ENCODE measurements at regions not wholly inside any gene's neighbourhood (a gene's known extent, or its start where the extent isn't known, plus 50 kb on each side); places are given as distances from the start of the nearest gene placed in this dataset.

DNA sequence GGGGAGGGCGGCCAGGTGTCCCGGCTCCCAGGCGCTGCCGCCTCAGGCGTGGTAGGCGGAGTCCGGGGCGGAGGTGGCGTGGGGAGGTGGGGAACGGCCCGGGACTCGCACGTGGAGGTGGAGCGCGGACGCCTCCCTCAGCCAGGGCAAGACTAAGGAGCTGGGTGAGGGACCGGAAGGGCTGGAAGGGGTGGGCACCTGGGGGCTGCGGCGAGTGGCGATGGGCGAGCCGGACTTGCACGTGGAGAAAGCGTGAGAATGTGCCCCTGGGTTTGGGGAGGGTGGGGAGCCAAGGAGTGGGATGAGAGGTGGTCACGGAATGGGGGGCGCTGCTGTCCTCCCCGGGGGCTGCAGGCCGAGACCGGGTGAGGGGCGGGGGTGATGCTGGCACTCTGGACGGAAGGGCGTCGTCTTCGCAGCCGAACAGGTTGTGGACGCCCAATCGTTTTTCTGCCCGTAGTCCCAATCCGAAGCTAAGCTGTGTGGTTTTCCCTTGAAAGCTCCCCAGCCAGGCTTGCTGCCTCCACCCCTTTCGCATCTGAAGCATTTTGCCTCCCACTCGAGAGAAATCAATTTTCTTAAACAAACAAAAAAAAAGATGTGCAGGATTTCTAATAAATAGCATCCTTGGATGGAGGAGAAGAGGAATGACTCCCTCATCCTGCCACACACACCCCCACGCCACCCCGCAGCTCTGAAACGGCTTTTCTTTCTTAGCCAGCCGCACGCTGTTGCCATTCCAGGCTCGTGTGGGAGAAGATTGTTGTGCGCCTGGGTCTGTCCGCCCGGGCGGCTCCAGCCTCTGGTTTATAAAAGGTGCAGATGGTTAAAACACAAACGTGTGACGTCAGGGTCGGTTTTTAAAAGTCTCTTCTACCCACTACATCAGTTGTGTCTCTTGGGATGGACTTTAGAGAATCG lies 62.5 kb upstream of the ANKRD28 start:
- Histone ChIP-seq H3K9me3 (ENCODE audit: control insufficient read depth, insufficient read depth, low read length) (no peaks in the 10 kb centered on the region), H3K4me3 (ENCODE audit: low read length) (peak overlapping the region; percentile 77), H3K4me1 (ENCODE audit: control insufficient read depth, insufficient read depth, low read length) (peaks cover 8% of the 10 kb centered on the region), H3K36me3 (ENCODE audit: control insufficient read depth, insufficient read depth, low read length) (no peaks in the 10 kb centered on the region), H3K27ac (ENCODE audit: low read length) (no peak overlapping the region), H3K27me3 (ENCODE audit: control insufficient read depth, insufficient read depth, low read length) (no peaks in the 10 kb centered on the region)
- Mint-ChIP-seq H3K4me1 (peaks cover 21 to 25% of the 10 kb centered on the region in 2 donors), H3K27me3 (ENCODE audit: low read depth in 2 of 2) (peaks cover 3 to 8% of the 10 kb centered on the region in 2 donors), H3K27ac (peak overlapping the region; percentile 65 to 99), H3K36me3 (no peaks in the 10 kb centered on the region), H3K4me3 (peak overlapping the region; percentile 91), H3K9me3 (no peaks in the 10 kb centered on the region)
- WGBS (ENCODE audit: insufficient coverage) = 1% methylated on average over 50 of the region's 55 CpGs
- intact Hi-C loops (cut with micrococcal nuclease) = no loop called here
- TF ChIP-seq, protein P1, sequence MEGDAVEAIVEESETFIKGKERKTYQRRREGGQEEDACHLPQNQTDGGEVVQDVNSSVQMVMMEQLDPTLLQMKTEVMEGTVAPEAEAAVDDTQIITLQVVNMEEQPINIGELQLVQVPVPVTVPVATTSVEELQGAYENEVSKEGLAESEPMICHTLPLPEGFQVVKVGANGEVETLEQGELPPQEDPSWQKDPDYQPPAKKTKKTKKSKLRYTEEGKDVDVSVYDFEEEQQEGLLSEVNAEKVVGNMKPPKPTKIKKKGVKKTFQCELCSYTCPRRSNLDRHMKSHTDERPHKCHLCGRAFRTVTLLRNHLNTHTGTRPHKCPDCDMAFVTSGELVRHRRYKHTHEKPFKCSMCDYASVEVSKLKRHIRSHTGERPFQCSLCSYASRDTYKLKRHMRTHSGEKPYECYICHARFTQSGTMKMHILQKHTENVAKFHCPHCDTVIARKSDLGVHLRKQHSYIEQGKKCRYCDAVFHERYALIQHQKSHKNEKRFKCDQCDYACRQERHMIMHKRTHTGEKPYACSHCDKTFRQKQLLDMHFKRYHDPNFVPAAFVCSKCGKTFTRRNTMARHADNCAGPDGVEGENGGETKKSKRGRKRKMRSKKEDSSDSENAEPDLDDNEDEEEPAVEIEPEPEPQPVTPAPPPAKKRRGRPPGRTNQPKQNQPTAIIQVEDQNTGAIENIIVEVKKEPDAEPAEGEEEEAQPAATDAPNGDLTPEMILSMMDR (IDR thresholded peaks at IDR 0.05) = no peak
- peak in 1 of 2 donors; percentile 46 for DNase-seq
- peak in 2 of 3 donors; percentile 61 to 66 for ATAC-seq

DNA sequence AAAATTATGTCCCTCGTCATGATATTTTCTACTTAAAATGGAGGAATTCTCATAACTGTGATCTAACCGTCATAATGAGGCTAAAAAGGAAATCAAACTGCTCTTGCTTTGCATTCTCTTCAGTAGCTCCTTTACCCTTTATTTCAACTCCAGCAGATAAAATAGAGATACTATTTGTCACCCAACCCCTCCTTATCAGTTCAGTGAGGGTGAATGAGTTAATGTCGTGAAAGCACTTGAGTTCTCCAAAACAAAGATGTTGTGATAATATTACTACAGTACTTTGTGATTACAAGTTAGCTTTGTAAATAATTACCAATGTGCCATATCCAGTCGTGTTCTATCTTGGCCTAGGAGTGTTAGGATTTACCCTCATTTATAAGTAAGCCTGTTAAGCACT lies 63.4 kb upstream of the ANKRD28 start:
- Histone ChIP-seq H3K4me1 (ENCODE audit: control insufficient read depth, insufficient read depth, low read length) (peaks cover 8% of the 10 kb centered on the region), H3K9me3 (ENCODE audit: control insufficient read depth, insufficient read depth, low read length) (no peaks in the 10 kb centered on the region), H3K27ac (ENCODE audit: low read length) (no peak overlapping the region), H3K36me3 (ENCODE audit: control insufficient read depth, insufficient read depth, low read length) (no peaks in the 10 kb centered on the region), H3K4me3 (ENCODE audit: low read length) (no peak overlapping the region), H3K27me3 (ENCODE audit: control insufficient read depth, insufficient read depth, low read length) (no peaks in the 10 kb centered on the region)
- no peaks in the 10 kb centered on the region for H3K36me3 Mint-ChIP-seq
- H3K9me3 Mint-ChIP-seq = no peaks in the 10 kb centered on the region
- H3K4me1 Mint-ChIP-seq = peaks cover 21 to 22% of the 10 kb centered on the region in 2 donors
- peaks cover 4 to 15% of the 10 kb centered on the region in 2 donors for H3K27me3 Mint-ChIP-seq (ENCODE audit: low read depth in 2 of 2)
- TF ChIP-seq, protein P1 (IDR thresholded peaks at IDR 0.05) = no peak
- ATAC-seq (no peak), DNase-seq (no peak)
- intact Hi-C loops (cut with micrococcal nuclease) = no loop called here
- H3K27ac Mint-ChIP-seq = peak overlapping the region in 1 of 2 donors; percentile 65
- peak overlapping the region; percentile 91 for H3K4me3 Mint-ChIP-seq
- WGBS (ENCODE audit: insufficient coverage) = 61% methylated on average over 2 of the region's 4 CpGs

DNA sequence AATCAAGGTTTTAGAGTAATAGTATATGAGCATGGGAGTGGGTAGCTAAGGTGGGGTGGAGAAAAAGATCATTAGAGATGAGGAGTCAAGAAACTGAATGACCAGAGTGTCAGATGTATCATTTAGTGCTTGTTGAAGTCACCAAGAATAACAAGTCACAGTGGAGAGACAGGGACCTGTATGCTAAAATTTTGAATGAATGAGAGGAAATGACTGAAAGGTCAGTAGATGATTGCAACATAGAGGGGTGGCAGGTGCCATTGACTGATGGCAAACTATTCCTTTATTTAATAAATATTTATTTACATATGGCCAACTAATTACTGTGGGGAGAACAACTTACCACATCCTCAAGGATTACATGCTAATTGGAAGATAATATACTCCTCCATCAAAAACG lies 75.0 kb upstream of the ANKRD28 start:
- H3K4me1 ChIP-seq (ENCODE audit: control insufficient read depth, insufficient read depth, low read length) = no peaks in the 10 kb centered on the region

More for the DNA sequence above, 75.0 kb upstream of the ANKRD28 start:
- H3K36me3 Mint-ChIP-seq = no peaks in the 10 kb centered on the region
- no CpG with 5 or more reads among the region's 1 CpG for WGBS (ENCODE audit: insufficient coverage)
- no peaks in the 10 kb centered on the region for H3K27me3 ChIP-seq (ENCODE audit: control insufficient read depth, insufficient read depth, low read length)
- H3K27ac Mint-ChIP-seq = no peak overlapping the region
- peaks cover 5 to 10% of the 10 kb centered on the region in 2 donors for H3K27me3 Mint-ChIP-seq (ENCODE audit: low read depth in 2 of 2)
- no peaks in the 10 kb centered on the region for H3K4me1 Mint-ChIP-seq
- H3K9me3 Mint-ChIP-seq = no peaks in the 10 kb centered on the region
- no peak for ATAC-seq
- TF ChIP-seq, protein P1 (IDR thresholded peaks at IDR 0.05) = no peak
- no peak for DNase-seq
- no peaks in the 10 kb centered on the region for H3K36me3 ChIP-seq (ENCODE audit: control insufficient read depth, insufficient read depth, low read length)
- intact Hi-C loops (cut with micrococcal nuclease) = no loop called here
- H3K9me3 ChIP-seq (ENCODE audit: control insufficient read depth, insufficient read depth, low read length) = no peaks in the 10 kb centered on the region
- no peak overlapping the region for H3K4me3 Mint-ChIP-seq
- H3K27ac ChIP-seq (ENCODE audit: low read length) = no peak overlapping the region
- no peak overlapping the region for H3K4me3 ChIP-seq (ENCODE audit: low read length)
